ENCODE measurements at regions not wholly inside any gene's neighbourhood (a gene's known extent, or its start where the extent isn't known, plus 50 kb on each side); places are given as distances from the start of the nearest gene placed in this dataset.
"Not testable (repeated sequence)": the region's sequence is repeated elsewhere in the genome, so short reads cannot be mapped to it uniquely, and the experiment has no call there.

DNA sequence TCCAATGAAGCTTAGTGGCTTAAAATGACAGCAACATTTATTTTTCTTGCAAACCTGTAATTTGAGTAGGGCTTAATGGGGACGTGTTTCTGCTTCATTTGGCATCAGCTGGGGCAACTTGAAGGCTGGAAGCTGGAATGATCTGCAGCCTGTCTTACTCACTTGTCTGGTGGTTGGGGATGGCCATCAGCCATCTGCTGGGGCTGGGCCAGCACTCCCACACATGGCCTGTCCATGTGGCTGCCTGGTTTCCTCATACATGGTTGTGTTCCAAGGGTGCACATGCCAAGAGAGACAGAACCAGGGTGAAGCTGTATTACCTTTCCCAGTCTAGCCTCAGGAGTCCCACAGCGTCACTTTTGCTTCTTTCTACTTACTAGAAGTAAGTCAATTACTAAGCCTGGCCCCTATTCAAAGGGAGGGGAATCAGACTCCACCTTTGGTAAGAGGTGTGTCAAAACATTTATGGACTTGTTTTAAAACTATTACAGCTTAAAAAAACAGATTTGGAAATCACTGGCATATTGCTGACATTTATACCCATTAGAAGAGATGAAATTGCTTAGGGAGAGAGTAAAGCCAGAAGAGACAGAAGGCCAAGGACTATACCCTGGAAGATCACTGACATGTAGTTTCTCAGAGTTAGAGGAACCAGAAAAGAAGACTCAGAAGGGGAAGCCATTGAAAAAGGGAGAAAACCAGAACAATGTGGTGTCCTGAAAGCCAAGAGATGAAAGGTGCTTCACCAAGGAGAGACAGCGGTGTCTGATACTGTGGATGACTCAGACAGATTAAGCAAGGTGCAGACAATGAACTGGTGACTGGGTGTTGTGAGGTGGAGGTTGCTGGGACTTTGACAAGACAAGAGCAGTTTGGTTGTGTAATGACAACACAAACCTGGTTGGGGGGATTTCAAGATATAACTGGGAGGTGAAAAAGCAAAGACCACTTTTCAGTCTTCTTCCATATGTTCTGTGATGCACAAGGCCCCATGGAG lies 345.2 kb downstream of the GJA1 start:
- no peaks in the 10 kb centered on the region for H3K79me2 ChIP-seq
- peak overlapping the region; percentile 47 for H2AFZ ChIP-seq
- H3K4me2 ChIP-seq (ENCODE audit: low read length): no peak overlapping the region
- H3K27me3 ChIP-seq (ENCODE audit: control insufficient read depth, insufficient read depth, low read length): no peaks in the 10 kb centered on the region
- no peak overlapping the region for H3K4me3 ChIP-seq (ENCODE audit: low read depth, low read length)
- no peaks in the 10 kb centered on the region for H3K4me1 ChIP-seq
- no peaks in the 10 kb centered on the region for H3K36me3 ChIP-seq (ENCODE audit: control insufficient read depth, insufficient read depth, low read length)
- no peak overlapping the region for H3K27ac ChIP-seq
- no peak overlapping the region for H3K9ac ChIP-seq
- TF ChIP-seq, protein P1, sequence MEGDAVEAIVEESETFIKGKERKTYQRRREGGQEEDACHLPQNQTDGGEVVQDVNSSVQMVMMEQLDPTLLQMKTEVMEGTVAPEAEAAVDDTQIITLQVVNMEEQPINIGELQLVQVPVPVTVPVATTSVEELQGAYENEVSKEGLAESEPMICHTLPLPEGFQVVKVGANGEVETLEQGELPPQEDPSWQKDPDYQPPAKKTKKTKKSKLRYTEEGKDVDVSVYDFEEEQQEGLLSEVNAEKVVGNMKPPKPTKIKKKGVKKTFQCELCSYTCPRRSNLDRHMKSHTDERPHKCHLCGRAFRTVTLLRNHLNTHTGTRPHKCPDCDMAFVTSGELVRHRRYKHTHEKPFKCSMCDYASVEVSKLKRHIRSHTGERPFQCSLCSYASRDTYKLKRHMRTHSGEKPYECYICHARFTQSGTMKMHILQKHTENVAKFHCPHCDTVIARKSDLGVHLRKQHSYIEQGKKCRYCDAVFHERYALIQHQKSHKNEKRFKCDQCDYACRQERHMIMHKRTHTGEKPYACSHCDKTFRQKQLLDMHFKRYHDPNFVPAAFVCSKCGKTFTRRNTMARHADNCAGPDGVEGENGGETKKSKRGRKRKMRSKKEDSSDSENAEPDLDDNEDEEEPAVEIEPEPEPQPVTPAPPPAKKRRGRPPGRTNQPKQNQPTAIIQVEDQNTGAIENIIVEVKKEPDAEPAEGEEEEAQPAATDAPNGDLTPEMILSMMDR (IDR thresholded peaks at IDR 0.05): no peak
- H3K9me3 ChIP-seq (ENCODE audit: control insufficient read depth, low read length): no peaks in the 10 kb centered on the region

DNA sequence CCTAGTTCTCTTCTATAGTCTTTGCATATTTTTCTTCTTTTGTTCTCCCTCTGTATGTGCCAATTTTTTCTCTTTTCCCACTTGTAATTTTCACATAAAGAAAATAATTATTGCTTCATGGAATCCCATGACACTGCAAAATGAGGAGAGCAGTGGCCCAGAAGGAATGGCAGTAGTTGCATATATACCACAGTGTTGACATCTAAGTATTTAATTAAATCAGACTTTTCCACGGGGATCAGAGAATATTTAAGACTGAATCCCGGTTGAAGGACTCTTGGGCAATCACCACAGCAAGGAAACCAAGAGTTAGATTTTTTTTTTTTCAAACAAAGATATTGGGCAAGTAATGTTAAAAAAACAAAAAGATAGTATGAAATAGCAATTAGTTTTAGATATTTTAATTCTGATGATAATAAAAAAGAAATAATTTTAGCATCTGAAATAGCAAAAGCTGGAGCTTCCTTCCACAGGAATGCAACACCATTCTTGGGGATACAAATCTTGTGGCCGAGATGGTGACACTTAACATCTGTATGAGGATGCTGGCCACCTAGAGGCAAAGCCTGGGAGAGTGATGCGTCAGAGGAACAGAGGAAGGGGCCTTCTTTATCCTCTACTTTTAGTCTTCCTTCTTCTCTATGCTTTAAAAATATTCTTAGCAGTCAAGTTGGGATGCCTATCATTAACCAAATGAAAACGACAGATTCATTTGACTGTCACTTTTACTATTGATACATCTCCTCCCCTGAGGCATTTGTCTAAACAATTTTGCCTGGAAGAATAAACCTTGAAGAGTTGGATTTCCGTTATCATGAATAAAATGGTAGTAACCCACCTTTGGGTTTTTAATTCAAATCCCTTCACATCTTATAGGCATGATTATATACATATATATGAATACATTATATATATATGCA lies 356.2 kb downstream of the GJA1 start:
- H3K36me3 ChIP-seq (ENCODE audit: control insufficient read depth, insufficient read depth, low read length): no peaks in the 10 kb centered on the region
- H3K79me2 ChIP-seq: no peaks in the 10 kb centered on the region
- H3K9me3 ChIP-seq (ENCODE audit: control insufficient read depth, low read length): no peaks in the 10 kb centered on the region
- H3K4me3 ChIP-seq (ENCODE audit: low read depth, low read length): no peak overlapping the region
- TF ChIP-seq, protein P1 (IDR thresholded peaks at IDR 0.05): no peak
- no peaks in the 10 kb centered on the region for H3K4me1 ChIP-seq
- H2AFZ ChIP-seq: no peak overlapping the region
- H3K27ac ChIP-seq: no peak overlapping the region
- no peak overlapping the region for H3K4me2 ChIP-seq (ENCODE audit: low read length)
- H3K9ac ChIP-seq: no peak overlapping the region
- no peaks in the 10 kb centered on the region for H3K27me3 ChIP-seq (ENCODE audit: control insufficient read depth, insufficient read depth, low read length)

DNA sequence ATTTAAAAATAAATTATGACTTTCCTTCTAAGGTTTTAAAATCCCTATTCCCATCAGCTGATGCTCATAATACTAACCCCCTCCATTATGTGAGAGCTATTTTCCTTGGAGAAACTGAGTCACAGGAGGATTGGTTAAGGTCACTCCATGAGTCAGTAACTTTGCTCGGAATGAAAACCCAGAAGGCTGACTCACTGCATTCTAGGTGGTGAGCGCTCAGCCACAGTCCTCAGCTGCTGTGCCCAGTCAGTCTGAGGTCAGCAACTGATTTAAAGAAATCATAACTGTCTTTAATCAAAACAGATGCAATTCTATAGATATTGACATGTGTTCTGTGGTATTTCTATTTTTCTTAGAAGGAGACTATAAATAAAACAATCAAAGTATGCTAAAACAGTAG lies 359.2 kb downstream of the GJA1 start:
- H3K79me2 ChIP-seq: no peaks in the 10 kb centered on the region
- no peaks in the 10 kb centered on the region for H3K9me3 ChIP-seq (ENCODE audit: control insufficient read depth, low read length)
- H3K4me3 ChIP-seq (ENCODE audit: low read depth, low read length): no peak overlapping the region
- TF ChIP-seq, protein P1 (IDR thresholded peaks at IDR 0.05): no peak
- no peaks in the 10 kb centered on the region for H3K27me3 ChIP-seq (ENCODE audit: control insufficient read depth, insufficient read depth, low read length)
- H3K9ac ChIP-seq: no peak overlapping the region
- H3K4me2 ChIP-seq (ENCODE audit: low read length): no peak overlapping the region
- H3K36me3 ChIP-seq (ENCODE audit: control insufficient read depth, insufficient read depth, low read length): no peaks in the 10 kb centered on the region
- no peak overlapping the region for H3K27ac ChIP-seq
- H3K4me1 ChIP-seq: no peaks in the 10 kb centered on the region
- no peak overlapping the region for H2AFZ ChIP-seq

DNA sequence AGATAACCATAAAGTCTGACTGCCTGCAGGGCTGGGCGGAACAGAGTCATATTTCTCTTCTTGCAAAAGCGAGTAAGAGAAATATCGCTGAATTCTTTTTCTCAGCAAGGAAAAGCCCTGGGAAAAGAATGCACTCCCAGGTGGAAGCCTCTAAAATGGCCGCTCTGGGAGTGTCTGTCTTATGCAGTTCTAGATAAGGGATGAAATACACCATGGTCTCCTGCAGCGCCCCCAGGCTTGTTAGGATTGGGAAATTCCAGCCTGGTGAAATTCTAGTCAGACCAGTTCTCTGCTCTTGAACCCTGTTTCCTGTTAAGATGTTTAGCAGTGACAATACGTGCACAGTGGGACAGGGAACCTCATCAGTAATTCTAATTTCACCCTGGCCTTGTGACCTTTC lies 362.2 kb downstream of the GJA1 start:
- H2AFZ ChIP-seq; H3K9ac ChIP-seq; H3K4me1 ChIP-seq; H3K4me3 ChIP-seq (ENCODE audit: low read depth, low read length); H3K9me3 ChIP-seq (ENCODE audit: control insufficient read depth, low read length); H3K27ac ChIP-seq; H3K79me2 ChIP-seq; H3K36me3 ChIP-seq (ENCODE audit: control insufficient read depth, insufficient read depth, low read length); H3K4me2 ChIP-seq (ENCODE audit: low read length); H3K27me3 ChIP-seq (ENCODE audit: control insufficient read depth, insufficient read depth, low read length): not testable (repeated sequence)

DNA sequence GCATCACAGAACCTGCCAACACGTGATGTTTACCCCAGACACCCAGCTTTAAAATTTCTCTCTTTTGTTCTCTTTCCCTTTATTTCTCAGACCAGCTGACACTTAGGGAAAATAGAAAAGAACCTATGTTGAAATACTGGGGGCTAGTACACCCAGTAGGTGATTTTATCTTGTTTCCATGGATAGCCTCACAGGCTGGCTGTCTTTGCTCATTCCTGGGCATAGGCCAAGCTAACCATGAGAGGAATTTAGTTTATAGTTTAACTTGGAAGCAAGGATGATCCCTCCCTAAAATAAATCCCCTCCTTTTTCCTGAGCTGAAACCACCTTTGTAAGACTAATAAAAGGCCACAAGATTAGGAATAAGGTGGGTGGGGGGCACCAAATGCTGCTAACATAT lies 362.7 kb downstream of the GJA1 start:
- H3K27me3 ChIP-seq (ENCODE audit: control insufficient read depth, insufficient read depth, low read length); H2AFZ ChIP-seq; H3K36me3 ChIP-seq (ENCODE audit: control insufficient read depth, insufficient read depth, low read length); H3K4me3 ChIP-seq (ENCODE audit: low read depth, low read length); H3K9ac ChIP-seq; H3K79me2 ChIP-seq; H3K27ac ChIP-seq; H3K4me1 ChIP-seq; H3K9me3 ChIP-seq (ENCODE audit: control insufficient read depth, low read length); H3K4me2 ChIP-seq (ENCODE audit: low read length): not testable (repeated sequence)

Data from parathyroid adenoma (tissue), 2 donors.